Fibroblast of lung (primary cell): ENCODE measurements at regions not wholly inside any gene's neighbourhood (a gene's known extent, or its start where the extent isn't known, plus 50 kb on each side); places are given as distances from the start of the nearest gene placed in this dataset.

Experiments
- DNase-seq, 2 donors: peaks; one replicate each; pipeline versions ENCODE4 v3.0.0 to v3.0.0-alpha.2; 2010; ENCODE audit warnings: low read depth in 2 of 2
- H2AFZ ChIP-seq: 2 replicates; pipeline ENCODE4 v1.5.1; 2012; ENCODE audit warnings: low read length, control low read depth, inconsistent platforms
- H3K27ac ChIP-seq: 2 replicates; pipeline ENCODE4 v1.5.1; 2011; ENCODE audit warnings: low read length, control low read depth; ENCODE audit not compliant: insufficient read depth
- H3K27me3 ChIP-seq: 2 replicates; pipeline ENCODE4 v1.5.1; 2011; ENCODE audit warnings: mild to moderate bottlenecking, low read length; ENCODE audit not compliant: control insufficient read depth, insufficient read depth
- H3K36me3 ChIP-seq: 2 replicates; pipeline ENCODE4 v1.5.1; 2011; ENCODE audit warnings: low read length; ENCODE audit not compliant: control insufficient read depth, insufficient read depth
- H3K4me1 ChIP-seq: 2 replicates; pipeline ENCODE4 v1.5.1; 2011; ENCODE audit warnings: low read length; ENCODE audit not compliant: control insufficient read depth, insufficient read depth; ENCODE audit errors: extremely low read depth
- H3K4me2 ChIP-seq: 2 replicates; pipeline ENCODE4 v1.5.1; 2011; ENCODE audit warnings: low read length, control low read depth; ENCODE audit not compliant: insufficient read depth; ENCODE audit errors: extremely low read depth
- H3K4me3 ChIP-seq, 4 experiments: fragments of 200-600 bp in 1 of 4; sonication (generic) in 1 of 4; replicated peaks in 1 of 4; 2 replicates each; pipeline ENCODE4 v1.5.1; 2011 to 2016; ENCODE audit warnings: low read length in 4 of 4, low read depth in 3 of 4, mild to moderate bottlenecking in 3 of 4, control low read depth in 2 of 4, inconsistent platforms in 1 of 4, mixed read lengths in 1 of 4; ENCODE audit not compliant: insufficient read depth in 1 of 4; ENCODE audit errors: control extremely low read depth in 1 of 4
- H3K79me2 ChIP-seq: 2 replicates; pipeline ENCODE4 v1.5.1; 2012; ENCODE audit warnings: mild to moderate bottlenecking, low read length, inconsistent platforms; ENCODE audit not compliant: control insufficient read depth, insufficient read depth
- H3K9ac ChIP-seq: 2 replicates; pipeline ENCODE4 v1.5.1; 2011; ENCODE audit warnings: mild to moderate bottlenecking, low read length, control low read depth; ENCODE audit not compliant: insufficient read depth
- H3K9me3 ChIP-seq: 2 replicates; pipeline ENCODE4 v1.5.1; 2012; ENCODE audit warnings: low read depth, low read length; ENCODE audit not compliant: control insufficient read depth, insufficient read depth
- H4K20me1 ChIP-seq: 2 replicates; pipeline ENCODE4 v1.5.1; 2011; ENCODE audit warnings: low read length; ENCODE audit not compliant: control insufficient read depth, insufficient read depth; ENCODE audit errors: extremely low read depth
- CTCF ChIP-seq, 2 donors: IDR thresholded peaks in 1 of 2; conservative IDR thresholded peaks in 1 of 2; 1 replicate in 1 of 2; 2 replicates in 1 of 2; pipeline ENCODE4 v1.5.1; 2011 to 2012; ENCODE audit warnings: low read length in 2 of 2, control low read depth in 1 of 2, inconsistent platforms in 1 of 2, low read depth in 1 of 2, mild to moderate bottlenecking in 1 of 2
- EZH2 ChIP-seq: IDR thresholded peaks from 2 replicates; pipeline ENCODE4 v1.5.1; 2012; ENCODE audit warnings: low read length, control low read depth, mild to moderate bottlenecking; ENCODE audit errors: missing control alignments

DNA sequence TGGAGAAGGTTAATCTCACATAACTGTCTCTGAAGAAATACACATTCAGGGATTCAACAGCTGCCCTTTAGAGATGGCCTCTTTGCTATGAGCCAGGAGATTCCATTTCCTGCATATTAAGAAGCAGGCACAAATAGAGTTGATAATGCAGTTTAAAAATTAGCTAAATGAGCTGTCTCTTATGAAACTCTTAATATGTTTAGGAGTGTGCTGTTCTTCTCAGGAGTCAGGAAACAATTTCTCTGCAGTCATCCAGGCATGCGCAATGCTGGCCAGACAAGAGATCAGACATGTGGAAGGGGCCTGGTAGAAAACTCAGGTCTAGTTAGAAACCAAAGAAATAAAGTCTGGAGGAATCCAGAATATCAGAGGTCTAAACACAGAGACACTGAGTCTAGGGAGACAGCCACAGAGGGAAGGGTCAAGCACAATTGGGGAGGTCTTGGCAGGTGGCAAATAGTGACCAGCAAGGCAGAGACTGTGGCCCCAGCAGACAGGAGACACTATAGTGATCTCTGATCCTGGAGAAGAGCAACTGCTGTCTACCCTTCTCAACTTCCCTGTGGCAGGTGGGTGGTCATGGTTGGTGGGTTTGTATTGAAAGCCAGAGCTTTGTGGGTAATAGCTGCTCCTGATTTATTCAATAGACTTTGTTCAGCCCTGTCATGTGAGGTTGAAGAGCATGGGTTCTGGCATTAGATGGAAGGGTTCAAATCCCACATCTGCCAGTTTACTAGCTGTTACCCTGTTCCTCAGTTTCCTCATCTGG lies 185.8 kb upstream of the RMST start:
- Histone ChIP-seq H3K36me3 (no peaks in the 10 kb centered on the region), H3K4me1 (no peaks in the 10 kb centered on the region), H3K4me2 (no peak overlapping the region), H3K79me2 (no peaks in the 10 kb centered on the region), H3K4me3 (no peak overlapping the region), H3K9ac (no peak overlapping the region), H3K27ac (no peak overlapping the region), H3K27me3 (no peaks in the 10 kb centered on the region), H4K20me1 (no peaks in the 10 kb centered on the region), H3K9me3 (no peaks in the 10 kb centered on the region), H2AFZ (no peak overlapping the region)
- no peak for TF ChIP-seq EZH2
- TF ChIP-seq CTCF (conservative IDR thresholded peaks at IDR 0.05 in 1 of 2, IDR thresholded peaks at IDR 0.05 in 1 of 2; ENCODE audit: low read depth in 1 of 2, low read length in 2 of 2) = no peak
- DNase-seq = no peak

DNA sequence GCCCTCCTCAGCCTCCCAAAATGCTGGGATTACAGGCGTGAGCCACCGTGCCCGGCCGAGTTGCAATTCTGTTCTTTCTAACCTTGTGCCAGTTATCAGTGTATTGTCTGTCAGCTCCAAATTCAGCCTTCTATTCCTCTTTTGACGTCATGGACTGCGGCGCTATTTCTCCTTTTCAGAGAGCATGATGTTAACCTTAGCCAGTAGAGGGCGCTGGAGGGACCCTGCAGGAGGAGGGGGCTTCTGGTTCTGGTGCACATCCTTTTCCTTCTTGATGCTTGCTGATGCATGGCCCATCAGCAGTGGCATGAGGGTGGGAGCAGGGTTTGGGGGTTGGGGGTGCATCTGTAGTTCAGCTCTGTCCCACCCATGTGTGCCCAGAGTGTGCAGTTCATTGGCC lies 179.3 kb upstream of the RMST start:
- H3K79me2 ChIP-seq = no peaks in the 10 kb centered on the region
- H3K9ac ChIP-seq = no peak overlapping the region
- no peaks in the 10 kb centered on the region for H3K36me3 ChIP-seq
- no peak overlapping the region for H3K4me2 ChIP-seq
- no peaks in the 10 kb centered on the region for H4K20me1 ChIP-seq
- H3K4me1 ChIP-seq = no peaks in the 10 kb centered on the region
- TF ChIP-seq CTCF (conservative IDR thresholded peaks at IDR 0.05 in 1 of 2, IDR thresholded peaks at IDR 0.05 in 1 of 2; ENCODE audit: low read depth in 1 of 2, low read length in 2 of 2) = no peak
- no peak overlapping the region for H3K4me3 ChIP-seq
- no peaks in the 10 kb centered on the region for H3K9me3 ChIP-seq
- no peak for DNase-seq
- H3K27ac ChIP-seq = no peak overlapping the region
- no peak overlapping the region for H2AFZ ChIP-seq
- H3K27me3 ChIP-seq = no peaks in the 10 kb centered on the region

GRCh38 chr12:97288531-97288930 lies 174.1 kb upstream of the RMST start:
- H3K36me3 ChIP-seq = no peaks in the 10 kb centered on the region
- TF ChIP-seq EZH2 = no peak
- no peak for TF ChIP-seq CTCF (conservative IDR thresholded peaks at IDR 0.05 in 1 of 2, IDR thresholded peaks at IDR 0.05 in 1 of 2; ENCODE audit: low read depth in 1 of 2, low read length in 2 of 2)
- H3K27ac ChIP-seq = no peak overlapping the region
- H3K4me2 ChIP-seq = no peak overlapping the region
- H3K27me3 ChIP-seq = no peaks in the 10 kb centered on the region
- H3K4me3 ChIP-seq = no peak overlapping the region
- no peaks in the 10 kb centered on the region for H4K20me1 ChIP-seq
- H3K9ac ChIP-seq = no peak overlapping the region
- no peaks in the 10 kb centered on the region for H3K4me1 ChIP-seq
- no peaks in the 10 kb centered on the region for H3K9me3 ChIP-seq
- no peak for DNase-seq
- no peak overlapping the region for H2AFZ ChIP-seq
- H3K79me2 ChIP-seq = no peaks in the 10 kb centered on the region
